Neural progenitor cell (in vitro differentiated cells): ENCODE measurements at regions not wholly inside any gene's neighbourhood (a gene's known extent, or its start where the extent isn't known, plus 50 kb on each side); places are given as distances from the start of the nearest gene placed in this dataset.

ENCODE experiments used
- CTCF ChIP-seq: fragments of 200-600 bp; sonication (generic); IDR thresholded peaks from 2 replicates; pipeline ENCODE4 v1.5.1; 2017; ENCODE audit warnings: antibody characterized with exemption, mild to moderate bottlenecking
- EZH2phosphoT487 ChIP-seq: fragments of 200-600 bp; sonication (generic); IDR thresholded peaks from 2 replicates; pipeline ENCODE4 v1.6.1; 2017; ENCODE audit warnings: antibody characterized with exemption

GRCh38 chr2:145801210-145801609, 1281.3 kb upstream of the ZEB2 start:
- no peak for TF ChIP-seq CTCF
- TF ChIP-seq EZH2phosphoT487: no peak
